HUES64 (cell line): ENCODE measurements at regions not wholly inside any gene's neighbourhood (a gene's known extent, or its start where the extent isn't known, plus 50 kb on each side); places are given as distances from the start of the nearest gene placed in this dataset.

Source experiments
- H3K27ac ChIP-seq: 2 replicates; pipeline ENCODE4 v1.7.0; 2013; ENCODE audit warnings: low read depth, low read length, inconsistent platforms
- H3K27me3 ChIP-seq: 2 replicates; pipeline ENCODE4 v1.6.1; 2013; ENCODE audit warnings: mild to moderate bottlenecking, low read length; ENCODE audit not compliant: insufficient read depth
- H3K36me3 ChIP-seq: 2 replicates; pipeline ENCODE4 v1.6.1; 2013; ENCODE audit warnings: mild to moderate bottlenecking, low read length; ENCODE audit not compliant: insufficient read depth
- H3K4me1 ChIP-seq: 2 replicates; pipeline ENCODE4 v1.6.1; 2013; ENCODE audit warnings: mild to moderate bottlenecking, low read length, moderate library complexity; ENCODE audit not compliant: insufficient read depth
- H3K4me3 ChIP-seq: 2 replicates; pipeline ENCODE4 v1.5.1; 2013; ENCODE audit warnings: mild to moderate bottlenecking, low read length, moderate library complexity
- H3K9ac ChIP-seq: 2 replicates; pipeline ENCODE4 v1.6.1; 2013; ENCODE audit warnings: mild to moderate bottlenecking, low read depth, low read length
- H3K9me3 ChIP-seq: 2 replicates; pipeline ENCODE4 v1.6.1; 2013; ENCODE audit warnings: low read depth, low read length; ENCODE audit not compliant: insufficient read depth
- WGBS: fragments of 150-250, 120-280 bp; methylation state at CpG from one replicate; pipeline ENCODE4 v1.1.7; 2013; ENCODE audit warnings: missing lambda C conversion rate; 5-methylcytosine and 5-hydroxymethylcytosine counted together

GRCh38 chr16:62977876-62978275 is 941.6 kb upstream of the CDH8 start:
- whole genome bisulfite sequencing = 94% methylated on average over 1 of the region's 1 CpG
- no peak overlapping the region for H3K4me3 ChIP-seq

GRCh38 chr16:62974424-62974823 is 938.2 kb upstream of the CDH8 start:
- Histone ChIP-seq H3K27ac (no peak overlapping the region), H3K9ac (no peak overlapping the region), H3K4me1 (no peaks in the 10 kb centered on the region), H3K9me3 (no peaks in the 10 kb centered on the region), H3K4me3 (no peak overlapping the region), H3K27me3 (no peaks in the 10 kb centered on the region), H3K36me3 (no peaks in the 10 kb centered on the region)
- WGBS = 100% methylated on average over 1 of the region's 1 CpG

More at GRCh38 chr16:62977876-62978275, 941.6 kb upstream of the CDH8 start:
- Histone ChIP-seq H3K9ac (no peak overlapping the region), H3K27me3 (no peaks in the 10 kb centered on the region), H3K27ac (no peak overlapping the region), H3K4me1 (no peaks in the 10 kb centered on the region), H3K36me3 (no peaks in the 10 kb centered on the region), H3K9me3 (no peaks in the 10 kb centered on the region)

GRCh38 chr16:62970851-62971250 is 934.6 kb upstream of the CDH8 start:
- no peak overlapping the region for H3K9ac ChIP-seq
- H3K9me3 ChIP-seq = 0 out of 2 replicates have a peak, but pooled peaks cover 2% of the 10 kb centered on the region
- no peaks in the 10 kb centered on the region for H3K36me3 ChIP-seq
- no peaks in the 10 kb centered on the region for H3K27me3 ChIP-seq
- H3K4me3 ChIP-seq = no peak overlapping the region
- H3K4me1 ChIP-seq = no peaks in the 10 kb centered on the region
- no peak overlapping the region for H3K27ac ChIP-seq

GRCh38 chr16:62969711-62970318 is 933.6 kb upstream of the CDH8 start:
- Histone ChIP-seq H3K9ac (no peak overlapping the region), H3K4me1 (no peaks in the 10 kb centered on the region), H3K9me3 (0 out of 2 replicates have a peak, but pooled peaks cover 5% of the 10 kb centered on the region), H3K27me3 (no peaks in the 10 kb centered on the region), H3K27ac (no peak overlapping the region), H3K4me3 (no peak overlapping the region), H3K36me3 (no peaks in the 10 kb centered on the region)

- 89% methylated on average over 2 of the region's 2 CpGs for WGBS
- Histone ChIP-seq H3K27ac (no peak overlapping the region), H3K4me1 (no peaks in the 10 kb centered on the region), H3K9me3 (0 out of 2 replicates have a peak, but pooled peaks cover 5% of the 10 kb centered on the region), H3K36me3 (no peaks in the 10 kb centered on the region), H3K9ac (no peak overlapping the region), H3K27me3 (no peaks in the 10 kb centered on the region), H3K4me3 (no peak overlapping the region)
These were observed 931.4 kb upstream of the CDH8 start for GRCh38 chr16:62967611-62968010.

GRCh38 chr16:62967163-62967562 is 930.9 kb upstream of the CDH8 start:
- Histone ChIP-seq H3K4me1 (no peaks in the 10 kb centered on the region), H3K27me3 (no peaks in the 10 kb centered on the region), H3K4me3 (no peak overlapping the region), H3K36me3 (no peaks in the 10 kb centered on the region), H3K9me3 (0 out of 2 replicates have a peak, but pooled peaks cover 5% of the 10 kb centered on the region), H3K27ac (no peak overlapping the region), H3K9ac (no peak overlapping the region)
- WGBS = 92% methylated on average over 3 of the region's 3 CpGs

GRCh38 chr16:62966626-62967025 is 930.4 kb upstream of the CDH8 start:
- WGBS = 100% methylated on average over 1 of the region's 1 CpG
- H3K4me1 ChIP-seq = no peaks in the 10 kb centered on the region
- no peak overlapping the region for H3K4me3 ChIP-seq
- H3K9me3 ChIP-seq = 0 out of 2 replicates have a peak, but pooled peaks cover 5% of the 10 kb centered on the region
- no peak overlapping the region for H3K27ac ChIP-seq
- H3K9ac ChIP-seq = no peak overlapping the region
- no peaks in the 10 kb centered on the region for H3K36me3 ChIP-seq
- H3K27me3 ChIP-seq = no peaks in the 10 kb centered on the region

- no peak overlapping the region for H3K4me3 ChIP-seq
- WGBS = 90% methylated on average over 3 of the region's 3 CpGs
- H3K27me3 ChIP-seq = no peaks in the 10 kb centered on the region
- H3K4me1 ChIP-seq = no peaks in the 10 kb centered on the region
- H3K27ac ChIP-seq = no peak overlapping the region
- no peaks in the 10 kb centered on the region for H3K36me3 ChIP-seq
- H3K9me3 ChIP-seq = 0 out of 2 replicates have a peak, but pooled peaks cover 5% of the 10 kb centered on the region
- no peak overlapping the region for H3K9ac ChIP-seq
These were observed 929.6 kb upstream of the CDH8 start for GRCh38 chr16:62965831-62966230.

GRCh38 chr16:62963846-62964245 is 927.6 kb upstream of the CDH8 start:
- no peak overlapping the region for H3K9ac ChIP-seq
- no peak overlapping the region for H3K4me3 ChIP-seq
- no peaks in the 10 kb centered on the region for H3K27me3 ChIP-seq
- 100% methylated on average over 2 of the region's 2 CpGs for WGBS
- no peak overlapping the region for H3K27ac ChIP-seq
- no peaks in the 10 kb centered on the region for H3K36me3 ChIP-seq
- H3K4me1 ChIP-seq = no peaks in the 10 kb centered on the region
- H3K9me3 ChIP-seq = 0 out of 2 replicates have a peak, but pooled peaks cover 5% of the 10 kb centered on the region

- Histone ChIP-seq H3K9me3 (no peaks in the 10 kb centered on the region), H3K4me1 (peaks cover 48% of the 10 kb centered on the region), H3K27ac (peak overlapping the region; percentile 47; the same call in 1 of the 2 replicates), H3K4me3 (no peak overlapping the region), H3K36me3 (no peaks in the 10 kb centered on the region), H3K9ac (no peak overlapping the region), H3K27me3 (no peaks in the 10 kb centered on the region)
- WGBS = 78% methylated on average over 7 of the region's 7 CpGs
These were observed 918.8 kb upstream of the CDH8 start for GRCh38 chr16:62955033-62955349.

- H3K9me3 ChIP-seq = no peaks in the 10 kb centered on the region
- 85% methylated on average over 8 of the region's 9 CpGs for WGBS
- no peaks in the 10 kb centered on the region for H3K27me3 ChIP-seq
- H3K4me3 ChIP-seq = peak overlapping the region; percentile 1; the same call in 1 of the 2 replicates
- peak overlapping the region; percentile 47 for H3K27ac ChIP-seq
- peaks cover 54% of the 10 kb centered on the region for H3K4me1 ChIP-seq
- no peaks in the 10 kb centered on the region for H3K36me3 ChIP-seq
- no peak overlapping the region; the same call in 1 of the 2 replicates for H3K9ac ChIP-seq
These were observed 918.1 kb upstream of the CDH8 start for GRCh38 chr16:62954144-62955032.
